ENCODE measurements at regions not wholly inside any gene's neighbourhood (a gene's known extent, or its start where the extent isn't known, plus 50 kb on each side); places are given as distances from the start of the nearest gene placed in this dataset.

GRCh38 chr2:3076848-3077642 is 300.6 kb downstream of the EIPR1 start:
- no TSS peak for BruUV-seq (replicated peaks)
- ChIA-PET CTCF (no interaction called here), RAD21 (ENCODE audit: low non-redundant PET in 1 of 2, low total read pairs in 2 of 2, uncharacterized antibody in 2 of 2, unreplicated experiment in 2 of 2) (no interaction called here), POLR2A (no interaction called here)
- H3K27me3 ChIP-seq (ENCODE audit: insufficient read depth, low read length): peaks cover 46% of the 10 kb centered on the region
- H3K79me2 ChIP-seq (ENCODE audit: insufficient read depth, low read length): no peaks in the 10 kb centered on the region
- no peak overlapping the region for H3K4me3 ChIP-seq (replicated peaks in 1 of 2; ENCODE audit: low read depth in 1 of 2, low read length in 2 of 2)
- ATAC-seq (no peak), DNase-seq (ENCODE audit: low read depth, low spot score) (no peak)
- no peak overlapping the region for H3K9ac ChIP-seq (ENCODE audit: low read length)
- H3K27ac ChIP-seq (ENCODE audit: low read depth, low read length): no peak overlapping the region
- H3K9me2 ChIP-seq (ENCODE audit: insufficient read depth): no peaks in the 10 kb centered on the region
- no peak overlapping the region for H2AFZ ChIP-seq (ENCODE audit: low read depth, low read length, poor library complexity, severe bottlenecking)
- no peak for TF ChIP-seq TCF7L2 (IDR thresholded peaks at IDR 0.05; ENCODE audit: borderline replicate concordance, extremely low read depth, insufficient read depth, insufficient read length)
- TF ChIP-seq CTCF (IDR thresholded peaks at IDR 0.05 in 2 of 3, conservative IDR thresholded peaks at IDR 0.05 in 1 of 3; ENCODE audit: borderline replicate concordance in 1 of 3, insufficient read depth in 1 of 3, low read depth in 2 of 3, low read length in 2 of 3): no peak
- no peak for TF ChIP-seq SP1 (IDR thresholded peaks at IDR 0.05; ENCODE audit: low read depth)
- no peaks in the 10 kb centered on the region for H3K9me3 ChIP-seq (ENCODE audit: control insufficient read depth in 1 of 2, insufficient read depth in 1 of 2, low read depth in 1 of 2, low read length in 2 of 2)
- H3K4me1 ChIP-seq (ENCODE audit: control insufficient read depth in 1 of 2, insufficient read depth in 2 of 2, low read length in 2 of 2): no peaks in the 10 kb centered on the region
- intact Hi-C loops (cut with micrococcal nuclease): no loop called here
- no peaks in the 10 kb centered on the region for H4K20me1 ChIP-seq (ENCODE audit: insufficient read depth)
- no peak overlapping the region for H3K4me2 ChIP-seq (ENCODE audit: low read length)
- H3K36me3 ChIP-seq (ENCODE audit: control insufficient read depth in 1 of 2, insufficient read depth in 2 of 2, low read length in 2 of 2): no peaks in the 10 kb centered on the region

- POLR2A ChIA-PET: no interaction called here
- RAD21 ChIA-PET (ENCODE audit: low non-redundant PET in 1 of 2, low total read pairs in 2 of 2, uncharacterized antibody in 2 of 2, unreplicated experiment in 2 of 2): no interaction called here
Observed at GRCh38 chr2:3075991-3076340, 301.7 kb downstream of the EIPR1 start.

More at GRCh38 chr2:3075991-3076340, 301.7 kb downstream of the EIPR1 start:
- H2AFZ ChIP-seq (ENCODE audit: low read depth, low read length, poor library complexity, severe bottlenecking): no peak overlapping the region
- H3K4me1 ChIP-seq (ENCODE audit: control insufficient read depth in 1 of 2, insufficient read depth in 2 of 2, low read length in 2 of 2): no peaks in the 10 kb centered on the region
- CTCF ChIA-PET: no interaction called here
- no peaks in the 10 kb centered on the region for H3K9me3 ChIP-seq (ENCODE audit: control insufficient read depth in 1 of 2, insufficient read depth in 1 of 2, low read depth in 1 of 2, low read length in 2 of 2)
- no peaks in the 10 kb centered on the region for H3K79me2 ChIP-seq (ENCODE audit: insufficient read depth, low read length)
- TF ChIP-seq YY1 (IDR thresholded peaks at IDR 0.05; ENCODE audit: extremely low read depth, insufficient replicate concordance, low read depth, low read length): no peak
- no peak for TF ChIP-seq POLR2AphosphoS5 (IDR thresholded peaks at IDR 0.05; ENCODE audit: low read depth, low read length)
- no peak for TF ChIP-seq ZFX (IDR thresholded peaks at IDR 0.05)
- TF ChIP-seq SP1 (IDR thresholded peaks at IDR 0.05; ENCODE audit: low read depth): no peak
- TF ChIP-seq SRF (IDR thresholded peaks at IDR 0.05; ENCODE audit: low read depth): no peak
- no peak for TF ChIP-seq CBX3 (IDR thresholded peaks at IDR 0.05; ENCODE audit: low read depth)
- TF ChIP-seq MAX (IDR thresholded peaks at IDR 0.05): no peak
- TF ChIP-seq ZBTB33 (IDR thresholded peaks at IDR 0.05; ENCODE audit: extremely low read depth, insufficient replicate concordance, low read length): no peak
- no peak for TF ChIP-seq POLR2A (IDR thresholded peaks at IDR 0.05; ENCODE audit: borderline replicate concordance, extremely low read depth, insufficient read depth, insufficient read length)
- peaks cover 39% of the 10 kb centered on the region for H3K27me3 ChIP-seq (ENCODE audit: insufficient read depth, low read length)
- intact Hi-C loops (cut with micrococcal nuclease): no loop called here
- H3K36me3 ChIP-seq (ENCODE audit: control insufficient read depth in 1 of 2, insufficient read depth in 2 of 2, low read length in 2 of 2): no peaks in the 10 kb centered on the region
- H3K9ac ChIP-seq (ENCODE audit: low read length): no peak overlapping the region
- ATAC-seq: no peak
- H3K9me2 ChIP-seq (ENCODE audit: insufficient read depth): no peaks in the 10 kb centered on the region
- H3K4me3 ChIP-seq (replicated peaks in 1 of 2; ENCODE audit: low read depth in 1 of 2, low read length in 2 of 2): no peak overlapping the region
- no peak overlapping the region for H3K27ac ChIP-seq (ENCODE audit: low read depth, low read length)
- BruUV-seq (replicated peaks): no TSS peak
- no peak for DNase-seq (ENCODE audit: low read depth, low spot score)
- H3K4me2 ChIP-seq (ENCODE audit: low read length): no peak overlapping the region
- no peaks in the 10 kb centered on the region for H4K20me1 ChIP-seq (ENCODE audit: insufficient read depth)

All from HCT116 (cell line).